ENCODE measurements at regions not wholly inside any gene's neighbourhood (a gene's known extent, or its start where the extent isn't known, plus 50 kb on each side); places are given as distances from the start of the nearest gene placed in this dataset.
"Not testable (repeated sequence)": the region's sequence is repeated elsewhere in the genome, so short reads cannot be mapped to it uniquely, and the experiment has no call there.

GRCh38 chr5:25568989-25569625, 924.3 kb upstream of the CDH10 start:
- no peak for DNase-seq

- DNase-seq: no peak
These were observed 923.5 kb upstream of the CDH10 start for GRCh38 chr5:25568294-25568693.

DNA sequence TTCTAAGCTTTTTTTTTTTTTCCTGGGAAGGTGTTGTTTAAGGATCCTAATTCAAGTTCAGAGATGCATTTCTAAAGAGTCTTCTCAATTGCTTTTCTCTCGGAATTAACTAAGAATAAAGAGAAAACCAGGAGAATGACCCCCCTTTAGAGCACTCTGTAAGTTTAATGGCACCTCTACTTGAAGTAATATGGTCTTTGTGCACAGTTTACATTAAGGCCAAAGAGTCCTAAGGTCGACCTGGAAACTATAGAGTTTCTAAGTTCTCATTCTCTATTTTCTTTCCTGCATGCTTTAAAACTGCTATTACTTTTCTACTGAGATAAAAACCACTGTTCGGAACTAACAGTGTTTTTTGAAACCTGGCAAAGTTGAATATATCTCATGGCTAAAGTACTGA, 923.1 kb upstream of the CDH10 start:
- DNase-seq: no peak

GRCh38 chr5:25562656-25563055, 917.9 kb upstream of the CDH10 start:
- no peak for DNase-seq

GRCh38 chr5:25554077-25554476, 909.3 kb upstream of the CDH10 start:
- no peak for DNase-seq

- DNase-seq: no peak
These were observed 908.2 kb upstream of the CDH10 start for GRCh38 chr5:25552871-25553481.

DNA sequence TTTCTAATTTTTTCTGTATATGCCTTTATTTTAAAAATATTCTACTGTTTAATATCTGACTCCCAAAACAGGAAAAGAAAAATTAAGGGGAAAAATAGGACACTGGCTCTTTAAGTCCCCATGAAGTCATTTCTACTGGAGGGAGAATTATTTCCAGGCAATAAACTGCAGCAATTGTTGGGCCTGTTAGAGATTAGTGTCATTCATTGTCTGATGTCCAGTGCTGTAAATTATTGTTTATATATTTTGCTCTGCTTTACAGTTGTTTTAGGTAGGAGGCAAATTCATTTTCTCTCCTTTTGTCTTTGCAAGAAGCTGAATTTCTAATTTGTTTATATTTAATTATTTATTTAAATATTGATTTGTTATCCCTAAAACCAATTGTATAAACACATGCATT, 906.0 kb upstream of the CDH10 start:
- no peak for DNase-seq

DNA sequence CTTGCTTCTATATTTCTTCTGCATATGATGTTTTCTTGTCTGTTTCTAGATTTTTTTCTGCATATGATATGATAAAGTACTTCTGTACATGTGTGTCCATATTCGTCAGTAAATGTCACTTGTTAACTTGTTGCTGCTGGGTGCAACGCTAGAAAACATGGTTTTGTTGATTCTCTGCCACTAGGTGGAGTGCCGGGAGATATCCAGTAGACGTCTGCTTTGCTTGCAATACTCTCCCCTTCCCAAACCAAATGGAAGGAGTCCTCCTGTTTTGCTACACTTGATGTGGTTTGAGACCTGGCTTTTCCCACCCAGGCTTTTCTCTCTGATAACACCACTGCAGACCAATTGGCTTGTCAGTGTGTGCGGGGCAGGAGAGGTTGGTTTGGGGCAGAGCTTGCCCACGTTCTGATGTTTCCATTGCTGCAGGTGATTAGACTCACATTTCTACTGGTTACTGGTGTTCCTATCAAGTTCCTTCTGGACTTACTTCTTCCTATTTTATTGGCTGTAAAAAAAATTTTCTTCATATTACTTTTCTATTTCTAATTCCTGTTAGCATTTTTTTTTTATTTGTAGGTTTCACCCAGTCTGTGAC, 900.0 kb upstream of the CDH10 start:
- DNase-seq: no peak

DNA sequence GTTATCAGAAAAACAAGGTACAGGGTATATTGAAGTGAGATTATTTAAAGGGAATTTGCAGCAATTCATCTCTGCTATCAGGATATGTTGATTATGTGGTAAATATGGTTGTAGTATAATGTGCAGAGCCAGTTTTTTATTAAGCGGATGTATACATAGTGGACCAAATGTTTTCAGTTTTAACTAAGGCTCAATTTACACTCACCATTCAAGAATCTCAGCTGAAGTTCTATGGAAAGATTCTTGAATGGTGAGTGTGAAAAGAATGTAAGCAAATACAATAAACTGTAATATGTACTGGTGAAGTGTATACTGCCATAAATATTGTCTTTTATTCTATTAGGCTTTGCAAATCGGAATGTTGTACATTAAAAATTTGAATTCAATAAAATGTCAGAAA, 895.9 kb upstream of the CDH10 start:
- DNase-seq: no peak

GRCh38 chr5:25539536-25539935, 894.8 kb upstream of the CDH10 start:
- no peak for DNase-seq

DNA sequence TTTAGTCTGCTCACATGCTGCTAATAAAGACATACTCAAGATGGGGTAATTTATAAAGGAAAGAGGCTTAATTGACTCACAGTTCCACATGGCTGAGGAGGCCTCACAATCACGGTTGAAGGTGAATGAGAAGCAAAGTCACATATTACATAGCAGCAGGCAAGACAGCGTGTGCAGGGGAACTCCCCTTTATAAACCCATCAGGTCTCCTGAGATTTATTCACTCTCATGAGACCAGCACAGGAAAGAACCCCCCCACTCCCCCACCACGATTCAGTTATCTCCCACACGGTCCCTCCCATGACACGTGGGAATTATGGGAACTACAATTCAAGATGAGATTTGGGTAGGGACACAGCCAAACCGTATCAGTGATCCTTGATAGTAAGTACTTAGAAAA, 891.7 kb upstream of the CDH10 start:
- not testable (repeated sequence) for DNase-seq

- no peak for DNase-seq
These were observed 871.4 kb upstream of the CDH10 start for GRCh38 chr5:25516141-25516540.

DNA sequence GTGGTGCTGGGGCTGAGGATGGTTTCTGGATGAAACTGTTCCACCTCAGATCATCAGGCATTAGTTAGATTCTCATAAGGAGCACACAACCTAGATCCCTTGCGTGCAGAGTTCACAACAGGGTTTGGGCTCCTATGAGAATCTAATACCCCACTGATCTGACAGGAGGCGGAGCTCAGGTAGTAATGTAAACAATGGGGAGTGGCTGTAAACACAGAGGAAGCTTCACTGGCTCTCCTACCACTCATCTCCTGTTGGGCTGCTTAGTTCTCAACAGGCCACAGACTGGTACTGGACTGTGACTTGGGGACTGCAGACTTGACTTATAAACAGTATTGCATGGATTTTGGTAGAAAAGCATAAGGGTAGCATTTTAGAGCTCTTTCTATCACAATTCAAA, 870.7 kb upstream of the CDH10 start:
- no peak for DNase-seq

GRCh38 chr5:25510692-25511091, 865.9 kb upstream of the CDH10 start:
- not testable (repeated sequence) for DNase-seq

- DNase-seq: not testable (repeated sequence)
These were observed 863.2 kb upstream of the CDH10 start for GRCh38 chr5:25508011-25508410.

DNA sequence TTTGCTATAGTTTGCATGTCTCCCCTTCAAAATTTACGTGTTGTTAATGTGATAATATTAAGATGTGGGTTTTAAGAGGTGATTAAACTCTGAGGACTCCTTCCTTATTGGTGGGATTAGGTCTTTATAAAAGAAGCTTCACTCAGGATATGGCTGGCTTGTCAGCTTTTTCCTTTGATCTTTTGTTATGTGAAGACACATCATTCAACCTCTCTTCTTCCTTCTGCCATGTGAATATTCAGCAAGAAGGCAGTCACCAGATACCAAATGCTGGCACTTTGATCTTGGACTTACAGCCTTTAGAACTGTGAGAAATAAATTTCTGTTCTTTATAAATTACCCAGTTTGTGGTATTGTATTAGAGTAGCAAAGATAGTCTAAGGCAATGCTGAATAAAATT, 855.9 kb upstream of the CDH10 start:
- DNase-seq: no peak

GRCh38 chr5:25489834-25490538, 845.2 kb upstream of the CDH10 start:
- DNase-seq: no peak

- no peak for DNase-seq
These were observed 843.3 kb upstream of the CDH10 start for GRCh38 chr5:25488119-25488518.

DNA sequence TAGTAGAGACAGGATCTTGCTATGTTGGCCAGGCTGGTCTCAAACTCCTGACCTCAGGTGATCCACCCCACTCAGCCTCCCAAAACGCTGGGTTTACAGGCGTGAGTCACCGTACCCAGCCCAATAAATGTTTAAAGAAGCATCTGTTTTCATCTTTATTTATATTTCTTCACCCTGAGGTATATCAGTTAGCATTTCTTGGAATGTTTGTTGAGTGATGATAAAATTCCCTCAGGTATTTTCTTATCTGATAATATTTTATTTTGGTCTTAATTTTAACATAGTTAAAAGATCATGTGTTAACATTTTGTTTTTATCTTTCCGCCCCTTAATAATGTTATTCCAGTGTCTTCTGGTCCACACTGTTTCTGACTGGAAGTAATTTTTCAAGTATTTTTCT, 839.6 kb upstream of the CDH10 start:
- no peak for DNase-seq

DNA sequence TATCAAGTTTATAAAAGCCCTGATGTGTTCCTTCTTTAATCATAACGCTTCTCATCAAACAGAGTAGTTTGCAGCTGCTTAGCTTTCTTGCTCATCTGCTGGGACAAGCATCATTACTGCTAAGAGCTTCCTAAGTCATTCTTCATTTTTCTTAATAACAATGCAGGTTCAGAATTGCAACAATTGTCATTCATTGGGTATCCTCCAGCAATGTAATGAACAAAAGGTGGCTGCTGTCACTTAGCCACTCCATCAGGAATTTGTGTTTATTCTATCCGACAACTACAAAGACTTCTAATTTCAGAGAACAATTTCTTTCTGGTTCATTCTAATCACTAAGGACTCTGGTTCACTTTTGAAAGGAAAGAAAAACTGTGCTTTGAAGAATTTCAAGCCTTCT, 836.7 kb upstream of the CDH10 start:
- no peak for DNase-seq

DNA sequence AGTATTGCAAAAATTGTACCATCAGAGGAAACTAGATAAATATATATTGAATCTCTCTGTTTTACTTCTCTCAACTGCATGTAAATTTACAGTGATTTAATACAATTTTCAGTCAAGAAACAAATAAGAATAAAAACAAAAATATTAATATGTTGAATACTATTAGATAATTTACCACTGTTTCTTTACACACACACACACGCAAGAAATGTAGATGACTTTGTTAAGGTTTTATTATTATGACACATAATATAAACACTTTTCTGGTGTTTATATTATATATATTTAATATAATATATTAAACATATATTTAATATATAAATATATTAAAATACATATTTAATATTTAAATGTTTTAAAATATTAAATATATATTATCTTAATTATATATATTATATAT, 814.3 kb upstream of the CDH10 start:
- no peak for DNase-seq

GRCh38 chr5:25458628-25459027, 813.9 kb upstream of the CDH10 start:
- no peak for DNase-seq

DNA sequence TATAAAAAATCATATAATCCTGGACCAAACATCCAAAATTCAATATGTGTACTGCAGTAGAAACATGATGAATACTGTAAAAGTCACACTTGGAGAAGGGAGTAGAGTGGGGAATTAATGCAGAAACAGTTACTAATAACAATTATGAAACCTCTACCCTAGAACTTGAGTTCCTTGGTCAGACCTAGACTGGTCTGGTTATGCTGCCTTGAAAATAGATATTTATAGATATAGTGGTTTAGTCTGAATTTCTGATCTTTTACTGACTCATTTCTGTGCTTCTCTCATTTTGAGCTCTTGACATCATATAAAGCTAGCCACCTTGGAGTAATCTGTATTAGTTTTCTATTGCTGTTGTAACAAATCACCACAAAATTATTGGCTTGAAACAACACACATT, 808.7 kb upstream of the CDH10 start:
- DNase-seq: no peak

- DNase-seq: no peak
These were observed 806.5 kb upstream of the CDH10 start for GRCh38 chr5:25451294-25451693.
